ENCODE measurements at regions not wholly inside any gene's neighbourhood (a gene's known extent, or its start where the extent isn't known, plus 50 kb on each side); places are given as distances from the start of the nearest gene placed in this dataset.

GRCh38 chr4:114400531-114400930 lies 198.1 kb upstream of the UGT8 start:
- Histone ChIP-seq H3K79me2 (replicated peaks; ENCODE audit: insufficient read depth, low read length) (no peaks in the 10 kb centered on the region), H3F3A (ENCODE audit: insufficient read depth, low read length, poor library complexity, severe bottlenecking) (no peaks in the 10 kb centered on the region), H4K20me1 (ENCODE audit: insufficient read depth) (no peaks in the 10 kb centered on the region), H2AFZ (ENCODE audit: low read depth, low read length) (no peak overlapping the region), H3K4me3 (ENCODE audit: low read length) (no peak overlapping the region), H3K9ac (ENCODE audit: low read length) (no peak overlapping the region), H3K9me2 (ENCODE audit: insufficient read depth, low read length) (no peaks in the 10 kb centered on the region), H3K9me3 (ENCODE audit: low read length) (no peaks in the 10 kb centered on the region), H3K27ac (ENCODE audit: low read length) (no peak overlapping the region), H3K27me3 (ENCODE audit: insufficient read depth, low read depth, low read length) (no peaks in the 10 kb centered on the region), H3K4me2 (ENCODE audit: low read length) (no peak overlapping the region), H3K36me3 (ENCODE audit: insufficient read depth, low read length) (no peaks in the 10 kb centered on the region)
- no peak for TF ChIP-seq REST (IDR thresholded peaks at IDR 0.05; ENCODE audit: borderline replicate concordance)
- TF ChIP-seq EP300 (conservative IDR thresholded peaks at IDR 0.05; ENCODE audit: poor library complexity, severe bottlenecking), result no peak
- TF ChIP-seq SMC3 (conservative IDR thresholded peaks at IDR 0.05; ENCODE audit: poor library complexity), result no peak
- TF ChIP-seq CTCF (IDR thresholded peaks at IDR 0.05; ENCODE audit: poor library complexity, severe bottlenecking), result no peak
- no peak for TF ChIP-seq EZH2 (IDR thresholded peaks at IDR 0.05; ENCODE audit: borderline replicate concordance, insufficient read depth, low read length, poor library complexity, severe bottlenecking)
- no peak for TF ChIP-seq POLR2AphosphoS5 (IDR thresholded peaks at IDR 0.05)
- no peak for TF ChIP-seq MXI1 (conservative IDR thresholded peaks at IDR 0.05; ENCODE audit: poor library complexity, severe bottlenecking)
- TF ChIP-seq TAF1 (IDR thresholded peaks at IDR 0.05; ENCODE audit: low read depth), result no peak
- no peak for TF ChIP-seq RAD21 (conservative IDR thresholded peaks at IDR 0.05)

GRCh38 chr4:114401483-114401882 lies 197.1 kb upstream of the UGT8 start:
- TF ChIP-seq EP300 (conservative IDR thresholded peaks at IDR 0.05; ENCODE audit: poor library complexity, severe bottlenecking) (no peak), RAD21 (conservative IDR thresholded peaks at IDR 0.05) (no peak), CTCF (IDR thresholded peaks at IDR 0.05; ENCODE audit: poor library complexity, severe bottlenecking) (no peak), REST (IDR thresholded peaks at IDR 0.05; ENCODE audit: borderline replicate concordance) (no peak), TAF1 (IDR thresholded peaks at IDR 0.05; ENCODE audit: low read depth) (no peak), SMC3 (conservative IDR thresholded peaks at IDR 0.05; ENCODE audit: poor library complexity) (no peak), EZH2 (IDR thresholded peaks at IDR 0.05; ENCODE audit: borderline replicate concordance, insufficient read depth, low read length, poor library complexity, severe bottlenecking) (no peak), POLR2AphosphoS5 (IDR thresholded peaks at IDR 0.05) (no peak), MXI1 (conservative IDR thresholded peaks at IDR 0.05; ENCODE audit: poor library complexity, severe bottlenecking) (no peak)
- Histone ChIP-seq H3K9ac (ENCODE audit: low read length) (no peak overlapping the region), H3K9me3 (ENCODE audit: low read length) (no peaks in the 10 kb centered on the region), H2AFZ (ENCODE audit: low read depth, low read length) (no peak overlapping the region), H3K27me3 (ENCODE audit: insufficient read depth, low read depth, low read length) (no peaks in the 10 kb centered on the region), H3K4me2 (ENCODE audit: low read length) (no peak overlapping the region), H3F3A (ENCODE audit: insufficient read depth, low read length, poor library complexity, severe bottlenecking) (no peaks in the 10 kb centered on the region), H3K9me2 (ENCODE audit: insufficient read depth, low read length) (no peaks in the 10 kb centered on the region), H3K4me3 (ENCODE audit: low read length) (no peak overlapping the region), H3K36me3 (ENCODE audit: insufficient read depth, low read length) (no peaks in the 10 kb centered on the region), H3K79me2 (replicated peaks; ENCODE audit: insufficient read depth, low read length) (no peaks in the 10 kb centered on the region), H3K27ac (ENCODE audit: low read length) (no peak overlapping the region), H4K20me1 (ENCODE audit: insufficient read depth) (no peaks in the 10 kb centered on the region)
